ENCODE measurements at regions not wholly inside any gene's neighbourhood (a gene's known extent, or its start where the extent isn't known, plus 50 kb on each side); places are given as distances from the start of the nearest gene placed in this dataset.

- TF ChIP-seq CTCF (IDR thresholded peaks at IDR 0.05), result no peak
- TF ChIP-seq POLR2A (IDR thresholded peaks at IDR 0.05), result no peak
- no peak for TF ChIP-seq EP300 (IDR thresholded peaks at IDR 0.05)
- no peak for TF ChIP-seq POLR2AphosphoS5 (IDR thresholded peaks at IDR 0.05)
Measured at GRCh38 chr5:3351581-3352442, 243.8 kb upstream of the IRX1 start.

Measured in sigmoid colon (tissue), 4 donors.